HG03025 (cell line): ENCODE measurements at regions not wholly inside any gene's neighbourhood (a gene's known extent, or its start where the extent isn't known, plus 50 kb on each side); places are given as distances from the start of the nearest gene placed in this dataset.

Experiments
- ATAC-seq: cut with Tn5 transposase; IDR thresholded peaks from one replicate; pipeline ENCODE4 v1.9.1; 2021; ENCODE audit warnings: mild to moderate bottlenecking, moderate library complexity; ENCODE audit not compliant: unreplicated experiment, low FRiP score

- no peak for ATAC-seq
Observed at GRCh38 chr2:2762166-2762908, 431.3 kb upstream of the MYT1L start.

- no peak for ATAC-seq
Observed at GRCh38 chr2:2758793-2759367, 427.8 kb upstream of the MYT1L start.

GRCh38 chr2:2757764-2758163, 426.7 kb upstream of the MYT1L start:
- ATAC-seq, result peak; percentile 63

GRCh38 chr2:2756886-2757285, 425.8 kb upstream of the MYT1L start:
- ATAC-seq, result no peak

- no peak for ATAC-seq
Observed at GRCh38 chr2:2755990-2756389, 424.9 kb upstream of the MYT1L start.

GRCh38 chr2:2754940-2755339, 423.9 kb upstream of the MYT1L start:
- no peak for ATAC-seq

- no peak for ATAC-seq
Observed at GRCh38 chr2:2751715-2752315, 420.7 kb upstream of the MYT1L start.

- no peak for ATAC-seq
Observed at GRCh38 chr2:2750867-2751714, 420.0 kb upstream of the MYT1L start.

- no peak for ATAC-seq
Observed at GRCh38 chr2:2749206-2749598, 418.1 kb upstream of the MYT1L start.

- no peak for ATAC-seq
Observed at GRCh38 chr2:2748399-2749205, 417.5 kb upstream of the MYT1L start.

GRCh38 chr2:2747797-2748301, 416.8 kb upstream of the MYT1L start:
- ATAC-seq, result no peak

- ATAC-seq, result no peak
Observed at GRCh38 chr2:2746731-2747130, 415.7 kb upstream of the MYT1L start.

GRCh38 chr2:2744958-2745715, 414.1 kb upstream of the MYT1L start:
- no peak for ATAC-seq

GRCh38 chr2:2744107-2744506, 413.0 kb upstream of the MYT1L start:
- ATAC-seq, result no peak

- ATAC-seq, result no peak
Observed at GRCh38 chr2:2743164-2743571, 412.1 kb upstream of the MYT1L start.

GRCh38 chr2:2742726-2743125, 411.7 kb upstream of the MYT1L start:
- ATAC-seq, result no peak

- ATAC-seq, result no peak
Observed at GRCh38 chr2:2740238-2740775, 409.2 kb upstream of the MYT1L start.

- no peak for ATAC-seq
Observed at GRCh38 chr2:2739231-2739795, 408.2 kb upstream of the MYT1L start.

- ATAC-seq, result no peak
Observed at GRCh38 chr2:2738684-2739083, 407.6 kb upstream of the MYT1L start.
